Stimulated activated CD4-positive, alpha-beta T cell treated with anti-CD3 and anti-CD28 coated beads, Interleukin-15, amount 100 ng/mL, for 24 hours (primary cell): ENCODE measurements at regions not wholly inside any gene's neighbourhood (a gene's known extent, or its start where the extent isn't known, plus 50 kb on each side); places are given as distances from the start of the nearest gene placed in this dataset.

Source experiments
- DNase-seq: peaks from one replicate; pipeline ENCODE4 v3.0.0-alpha.2; 2020

- DNase-seq, result no peak
These were observed 125.2 kb upstream of the PIK3C3 start for GRCh38 chr18:41829647-41830516.

- DNase-seq, result no peak
These were observed 126.9 kb upstream of the PIK3C3 start for GRCh38 chr18:41828137-41828536.

GRCh38 chr18:41820784-41821183 is 134.2 kb upstream of the PIK3C3 start:
- DNase-seq, result no peak

DNA sequence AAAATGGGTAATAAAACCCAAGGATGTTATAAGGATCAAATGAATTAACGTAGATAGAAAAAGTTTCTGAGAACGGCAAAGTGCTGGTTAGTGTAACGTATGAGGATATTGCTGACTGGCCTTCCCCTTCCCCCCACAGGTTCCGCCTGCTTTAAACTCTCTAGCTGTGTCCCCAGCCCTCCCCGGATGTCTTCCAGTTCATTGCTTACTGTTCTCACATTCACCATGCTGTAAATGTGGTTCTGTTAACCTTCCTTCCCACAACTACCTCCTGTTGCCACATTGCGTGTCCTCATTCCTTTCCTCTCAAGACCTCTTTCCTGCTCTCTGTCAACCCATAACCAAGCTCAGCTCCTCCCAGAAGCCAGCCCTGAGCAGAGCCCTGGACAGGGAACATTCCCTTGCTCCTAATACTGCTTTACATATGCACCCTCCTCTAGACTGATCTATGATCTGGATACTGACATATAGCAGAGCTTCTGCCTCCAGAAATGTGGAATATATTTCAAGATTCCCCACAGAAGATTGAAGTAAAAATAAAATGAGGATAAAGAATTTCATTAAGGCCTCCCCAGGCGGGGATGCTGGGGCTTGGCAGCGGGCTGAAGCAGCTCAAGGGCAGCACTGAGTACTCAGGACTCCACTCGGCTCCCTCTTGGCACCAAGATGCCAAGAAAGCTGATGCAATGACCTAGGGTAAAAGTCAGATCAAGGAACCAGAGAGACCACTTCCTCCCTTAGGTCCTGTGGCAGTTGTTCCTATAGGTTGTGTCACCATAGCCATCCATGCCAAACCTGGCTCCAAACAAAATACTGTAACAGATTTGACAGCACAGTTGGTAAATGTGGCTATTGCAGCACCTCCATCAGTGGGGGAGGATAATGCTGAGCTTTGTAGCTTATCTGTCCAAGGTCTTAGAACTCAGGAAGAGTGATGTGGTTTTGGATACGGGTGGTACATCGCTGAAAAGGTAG is 136.4 kb upstream of the PIK3C3 start:
- DNase-seq, result no peak

GRCh38 chr18:41814651-41815050 is 140.4 kb upstream of the PIK3C3 start:
- DNase-seq, result no peak

- no peak for DNase-seq
These were observed 145.4 kb upstream of the PIK3C3 start for GRCh38 chr18:41809652-41810051.

DNA sequence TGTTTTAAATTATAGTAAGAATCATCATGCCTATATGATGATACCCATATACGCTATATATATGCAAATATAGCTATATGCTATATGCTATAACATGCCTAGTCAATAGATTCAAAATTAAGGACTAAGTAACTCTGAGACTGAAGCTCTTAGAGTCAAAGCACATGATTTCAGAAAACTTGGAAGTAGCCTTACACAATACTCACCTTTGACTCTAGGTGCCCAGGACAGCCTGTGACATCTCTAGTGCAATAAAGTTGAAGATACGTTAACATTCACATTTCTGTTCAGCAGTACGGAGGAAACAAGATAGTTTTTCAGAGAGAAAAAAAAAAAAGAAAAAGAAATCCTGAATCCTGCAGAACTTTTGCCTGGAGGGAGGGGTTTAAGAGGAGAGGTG is 149.7 kb upstream of the PIK3C3 start:
- DNase-seq, result no peak

DNA sequence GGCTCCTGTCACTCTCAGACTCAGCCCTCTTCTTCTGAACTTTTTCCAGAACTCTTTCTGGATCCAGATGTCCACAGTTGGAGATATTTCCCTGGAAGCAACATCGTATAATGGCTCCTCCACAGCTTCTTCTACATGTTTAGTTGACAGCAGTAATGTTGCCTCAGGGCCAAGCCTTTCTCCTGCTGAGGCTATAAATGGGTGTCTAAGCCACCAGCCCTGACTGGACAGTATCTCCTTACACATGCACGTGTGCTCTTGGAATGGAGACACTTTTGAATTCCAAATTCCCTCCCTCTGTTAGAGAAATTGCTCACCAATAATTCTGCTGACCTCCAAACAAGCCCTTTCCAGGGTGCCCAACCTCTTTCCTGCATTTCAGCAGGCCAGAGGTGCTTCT is 156.2 kb upstream of the PIK3C3 start:
- DNase-seq, result no peak

- no peak for DNase-seq
These were observed 164.3 kb upstream of the PIK3C3 start for GRCh38 chr18:41790687-41791086.

- DNase-seq, result no peak
These were observed 166.0 kb upstream of the PIK3C3 start for GRCh38 chr18:41789001-41789400.

DNA sequence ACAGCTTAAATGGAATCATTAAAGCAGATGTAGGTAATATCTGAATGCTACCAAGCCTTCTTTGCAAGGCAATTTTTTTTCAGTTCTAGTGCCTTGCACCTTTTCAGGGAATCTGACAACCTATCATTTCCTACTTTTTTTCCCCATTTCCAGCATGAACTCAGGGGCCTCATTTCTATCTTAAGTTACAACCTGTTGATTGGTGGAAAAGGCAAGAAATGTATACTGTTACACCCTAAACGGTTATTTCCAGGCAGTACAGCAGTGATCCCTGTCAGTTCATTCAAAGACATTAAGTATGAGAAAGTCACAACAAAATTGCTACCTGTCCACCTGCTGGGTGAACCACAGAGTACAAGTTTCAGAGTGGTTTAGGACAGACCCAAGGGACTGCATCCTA is 171.2 kb upstream of the PIK3C3 start:
- no peak for DNase-seq

GRCh38 chr18:41783065-41783818 is 171.8 kb upstream of the PIK3C3 start:
- DNase-seq, result no peak

DNA sequence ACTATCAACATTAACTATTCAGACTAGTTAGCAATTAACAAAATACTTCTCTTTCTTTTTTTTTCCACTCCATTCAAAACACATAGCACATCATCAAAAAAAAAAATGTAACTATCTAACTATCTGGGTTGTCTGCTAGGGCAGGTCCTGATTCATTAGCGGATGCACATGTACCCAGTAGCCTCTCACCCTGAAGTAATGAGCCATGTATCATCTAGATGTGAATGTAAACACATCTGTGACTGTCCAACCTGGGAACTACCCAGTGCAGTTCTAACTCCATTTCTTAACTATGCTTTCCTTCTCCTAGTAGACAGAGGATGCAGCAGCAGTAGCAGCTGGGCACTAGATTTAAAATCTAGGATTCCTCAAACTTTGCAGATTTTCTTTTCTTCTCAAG is 183.1 kb upstream of the PIK3C3 start:
- DNase-seq, result no peak

GRCh38 chr18:41769265-41769664 is 185.8 kb upstream of the PIK3C3 start:
- DNase-seq, result no peak

DNA sequence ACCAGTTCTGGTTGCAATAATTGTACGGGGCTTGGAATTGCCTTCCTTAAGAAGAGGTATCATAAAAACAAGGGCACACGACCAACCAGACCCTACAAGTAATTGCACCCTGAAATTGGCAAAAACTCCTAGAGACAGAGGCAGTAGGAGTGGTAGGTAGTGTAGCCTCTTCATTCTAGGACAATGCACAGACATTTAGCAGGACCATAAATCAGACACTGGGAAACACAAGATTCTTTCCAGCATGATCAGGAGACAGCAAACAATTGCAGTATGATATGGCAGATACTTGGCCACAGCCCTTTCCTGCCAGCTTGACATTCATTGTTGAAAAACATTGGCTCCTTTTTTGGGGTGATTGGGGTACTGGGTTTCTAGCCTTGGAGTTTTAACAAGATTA is 186.6 kb upstream of the PIK3C3 start:
- DNase-seq, result no peak

- no peak for DNase-seq
These were observed 187.1 kb upstream of the PIK3C3 start for GRCh38 chr18:41767960-41768359.

- DNase-seq, result no peak
These were observed 189.6 kb upstream of the PIK3C3 start for GRCh38 chr18:41765460-41765859.

GRCh38 chr18:41763361-41763760 is 191.7 kb upstream of the PIK3C3 start:
- no peak for DNase-seq

DNA sequence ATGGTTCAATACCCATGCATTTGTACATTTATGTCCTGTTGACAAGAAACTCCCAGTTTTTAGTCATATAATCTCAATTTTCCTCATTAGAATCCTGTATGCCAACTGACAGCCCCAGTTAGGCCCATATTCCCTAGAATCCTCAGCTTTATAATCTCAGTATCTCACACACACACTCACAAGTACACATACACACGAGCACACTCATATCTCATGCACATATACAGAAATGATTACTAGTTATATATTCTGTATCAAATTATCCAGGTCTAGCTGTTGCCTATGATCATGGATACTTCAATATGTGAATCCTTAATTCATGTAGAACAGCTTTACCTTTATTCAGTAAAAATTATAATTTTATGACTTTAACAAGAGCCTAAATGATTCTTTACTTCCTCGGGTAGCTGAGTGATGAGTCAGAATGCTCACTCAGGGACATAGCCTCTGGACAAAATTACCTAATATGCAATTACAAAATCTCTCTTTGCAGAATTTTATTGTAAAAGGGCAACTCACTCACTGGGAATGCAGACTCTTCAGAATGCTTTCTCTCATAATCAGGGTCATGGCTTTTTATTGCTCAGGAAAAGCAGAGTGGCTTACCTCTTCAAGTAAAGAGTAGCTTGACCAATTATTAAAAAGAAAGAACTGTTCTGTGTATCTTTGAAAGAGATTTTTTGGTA is 193.6 kb upstream of the PIK3C3 start:
- DNase-seq, result no peak

DNA sequence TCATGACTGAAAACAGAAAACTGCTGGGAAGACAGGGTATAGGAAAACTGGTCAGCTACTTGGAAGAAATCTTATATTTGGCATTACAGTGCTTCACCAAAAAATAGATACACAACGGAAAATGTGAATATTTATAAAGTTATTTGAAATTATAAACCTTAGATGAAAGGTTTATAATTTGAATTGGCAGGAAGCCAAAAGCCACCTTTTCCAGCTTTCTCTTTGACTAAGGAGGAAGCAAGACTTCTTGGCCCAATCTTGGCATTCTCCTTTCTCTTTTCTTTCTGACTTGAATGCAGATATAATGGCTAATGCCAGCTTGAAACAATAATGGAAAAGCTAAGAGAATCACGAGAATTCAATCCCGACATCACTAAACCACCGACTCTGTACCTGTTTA is 196.5 kb upstream of the PIK3C3 start:
- no peak for DNase-seq

DNA sequence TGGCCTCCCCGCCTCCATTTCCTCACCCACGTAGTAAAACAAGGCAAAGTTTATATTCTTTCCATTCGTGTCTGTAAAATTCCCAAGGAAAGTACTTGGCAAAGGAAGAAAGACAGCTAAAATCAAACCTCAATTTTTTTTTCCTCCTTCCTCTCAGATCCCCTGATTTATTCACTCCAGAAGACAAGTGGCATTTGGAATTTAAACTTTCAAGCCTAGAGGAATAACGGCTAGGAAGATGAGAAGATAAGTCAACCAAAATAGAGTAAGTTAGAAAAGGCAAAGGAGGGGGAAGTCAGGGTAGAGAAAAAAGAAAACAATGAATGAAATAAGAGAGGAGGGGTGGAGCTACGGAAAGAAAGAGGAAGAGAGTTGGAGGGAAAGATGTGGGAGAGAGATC is 198.9 kb upstream of the PIK3C3 start:
- no peak for DNase-seq

GRCh38 chr18:41754332-41754731 is 200.7 kb upstream of the PIK3C3 start:
- no peak for DNase-seq

GRCh38 chr18:41753826-41754225 is 201.2 kb upstream of the PIK3C3 start:
- no peak for DNase-seq
